ENCODE measurements at regions not wholly inside any gene's neighbourhood (a gene's known extent, or its start where the extent isn't known, plus 50 kb on each side); places are given as distances from the start of the nearest gene placed in this dataset.

- TF ChIP-seq CTCF (IDR thresholded peaks at IDR 0.05; ENCODE audit: insufficient read depth, low read length, poor library complexity, severe bottlenecking), result no peak
- no peak for TF ChIP-seq EZH2phosphoT487 (conservative IDR thresholded peaks at IDR 0.05; ENCODE audit: low read length)
Measured at GRCh38 chr12:76704693-76705092, 59.2 kb upstream of the ZDHHC17 start.
